Stomach smooth muscle (tissue), 2 donors: ENCODE measurements at regions not wholly inside any gene's neighbourhood (a gene's known extent, or its start where the extent isn't known, plus 50 kb on each side); places are given as distances from the start of the nearest gene placed in this dataset.

Experiments
- H3K27ac ChIP-seq: one replicate; pipeline ENCODE4 v1.7.0; 2013; ENCODE audit warnings: mild to moderate bottlenecking, low read length, inconsistent platforms
- H3K27me3 ChIP-seq, 2 donors: one replicate each; pipeline ENCODE4 v1.7.0; 2013; ENCODE audit warnings: low read length in 2 of 2; ENCODE audit not compliant: insufficient read depth in 2 of 2, control insufficient read depth in 1 of 2
- H3K36me3 ChIP-seq, 2 donors: one replicate each; pipeline ENCODE4 v1.7.0; 2013; ENCODE audit warnings: low read length in 2 of 2; ENCODE audit not compliant: control insufficient read depth in 2 of 2, insufficient read depth in 2 of 2
- H3K4me1 ChIP-seq: one replicate; pipeline ENCODE4 v1.7.0; 2013; ENCODE audit warnings: low read length; ENCODE audit not compliant: control insufficient read depth, insufficient read depth
- H3K4me3 ChIP-seq, 2 donors: one replicate each; pipeline ENCODE4 v1.7.0; 2013; ENCODE audit warnings: low read length in 2 of 2
- H3K9ac ChIP-seq, 2 donors: one replicate each; pipeline ENCODE4 v1.7.0; 2013; ENCODE audit warnings: low read length in 2 of 2, mild to moderate bottlenecking in 1 of 2
- H3K9me3 ChIP-seq, 2 donors: one replicate each; pipeline ENCODE4 v1.7.0; 2013; ENCODE audit warnings: low read length in 2 of 2; ENCODE audit not compliant: control insufficient read depth in 2 of 2
- donor health status: healthy.
- donor health status: Pancreatic carcinoma.

- no peak overlapping the region for H3K9ac ChIP-seq
- no peaks in the 10 kb centered on the region for H3K27me3 ChIP-seq
- no peaks in the 10 kb centered on the region for H3K36me3 ChIP-seq
- peaks cover 16% of the 10 kb centered on the region for H3K4me1 ChIP-seq
- H3K27ac ChIP-seq = no peak overlapping the region
- H3K9me3 ChIP-seq = peaks cover 3 to 5% of the 10 kb centered on the region in 2 donors
- H3K4me3 ChIP-seq = no peak overlapping the region
Measured at GRCh38 chr18:75884728-75885127, 457.2 kb upstream of the SMIM21 start.

GRCh38 chr18:75880925-75881504 lies 453.5 kb upstream of the SMIM21 start:
- no peaks in the 10 kb centered on the region for H3K27me3 ChIP-seq
- no peaks in the 10 kb centered on the region for H3K36me3 ChIP-seq
- H3K27ac ChIP-seq = no peak overlapping the region
- no peak overlapping the region for H3K9ac ChIP-seq
- H3K4me3 ChIP-seq = no peak overlapping the region
- peaks cover 3 to 8% of the 10 kb centered on the region in 2 donors for H3K9me3 ChIP-seq
- H3K4me1 ChIP-seq = peaks cover 11% of the 10 kb centered on the region

GRCh38 chr18:75880266-75880665 lies 452.8 kb upstream of the SMIM21 start:
- Histone ChIP-seq H3K27ac (no peak overlapping the region), H3K36me3 (no peaks in the 10 kb centered on the region), H3K9me3 (peaks cover 3 to 8% of the 10 kb centered on the region in 2 donors), H3K9ac (no peak overlapping the region), H3K4me1 (peaks cover 18% of the 10 kb centered on the region), H3K4me3 (no peak overlapping the region), H3K27me3 (no peaks in the 10 kb centered on the region)

GRCh38 chr18:75879196-75879595 lies 451.7 kb upstream of the SMIM21 start:
- Histone ChIP-seq H3K27me3 (no peaks in the 10 kb centered on the region), H3K36me3 (no peaks in the 10 kb centered on the region), H3K4me3 (no peak overlapping the region), H3K9me3 (peaks cover 3 to 8% of the 10 kb centered on the region in 2 donors), H3K27ac (no peak overlapping the region), H3K4me1 (peaks cover 28% of the 10 kb centered on the region), H3K9ac (no peak overlapping the region)

GRCh38 chr18:75875559-75875958 lies 448.1 kb upstream of the SMIM21 start:
- Histone ChIP-seq H3K27me3 (no peaks in the 10 kb centered on the region), H3K9me3 (peaks cover 0 to 3% of the 10 kb centered on the region in 2 donors), H3K9ac (peak overlapping the region in 1 of 2 donors; percentile 71), H3K4me1 (peaks cover 44% of the 10 kb centered on the region), H3K4me3 (peak overlapping the region in 1 of 2 donors; percentile 62), H3K36me3 (no peaks in the 10 kb centered on the region), H3K27ac (peak overlapping the region; percentile 87)

- peak overlapping the region; percentile 87 for H3K27ac ChIP-seq
- H3K9me3 ChIP-seq = peaks cover 0 to 3% of the 10 kb centered on the region in 2 donors
- H3K27me3 ChIP-seq = no peaks in the 10 kb centered on the region
- H3K4me3 ChIP-seq = peak overlapping the region; percentile 31 to 62
- no peaks in the 10 kb centered on the region for H3K36me3 ChIP-seq
- peaks cover 51% of the 10 kb centered on the region for H3K4me1 ChIP-seq
- peak overlapping the region; percentile 62 to 71 for H3K9ac ChIP-seq
Measured at GRCh38 chr18:75874401-75875089, 447.0 kb upstream of the SMIM21 start.

- Histone ChIP-seq H3K4me1 (peaks cover 51% of the 10 kb centered on the region), H3K9me3 (no peaks in the 10 kb centered on the region), H3K9ac (no peak overlapping the region), H3K36me3 (no peaks in the 10 kb centered on the region), H3K27ac (no peak overlapping the region), H3K4me3 (no peak overlapping the region), H3K27me3 (no peaks in the 10 kb centered on the region)
Measured at GRCh38 chr18:75871596-75871995, 444.1 kb upstream of the SMIM21 start.

GRCh38 chr18:75869162-75869561 lies 441.7 kb upstream of the SMIM21 start:
- peak overlapping the region in 1 of 2 donors; percentile 44 for H3K9ac ChIP-seq
- peaks cover 33% of the 10 kb centered on the region for H3K4me1 ChIP-seq
- no peaks in the 10 kb centered on the region for H3K36me3 ChIP-seq
- H3K27ac ChIP-seq = peak overlapping the region; percentile 85
- H3K9me3 ChIP-seq = peaks cover 0 to 6% of the 10 kb centered on the region in 2 donors
- no peak overlapping the region for H3K4me3 ChIP-seq
- H3K27me3 ChIP-seq = no peaks in the 10 kb centered on the region

- H3K27ac ChIP-seq = peak overlapping the region; percentile 85
Measured at GRCh38 chr18:75868031-75868430, 440.5 kb upstream of the SMIM21 start.

GRCh38 chr18:75865639-75866038 lies 438.1 kb upstream of the SMIM21 start:
- Histone ChIP-seq H3K9me3 (peaks cover 0 to 6% of the 10 kb centered on the region in 2 donors), H3K9ac (no peak overlapping the region), H3K4me1 (peaks cover 13% of the 10 kb centered on the region), H3K27ac (no peak overlapping the region), H3K4me3 (no peak overlapping the region), H3K27me3 (no peaks in the 10 kb centered on the region), H3K36me3 (no peaks in the 10 kb centered on the region)

More at GRCh38 chr18:75868031-75868430, 440.5 kb upstream of the SMIM21 start:
- Histone ChIP-seq H3K27me3 (no peaks in the 10 kb centered on the region), H3K4me3 (no peak overlapping the region), H3K36me3 (no peaks in the 10 kb centered on the region), H3K9ac (no peak overlapping the region), H3K4me1 (peaks cover 26% of the 10 kb centered on the region), H3K9me3 (peaks cover 0 to 6% of the 10 kb centered on the region in 2 donors)

- Histone ChIP-seq H3K27me3 (no peaks in the 10 kb centered on the region), H3K9ac (no peak overlapping the region), H3K4me1 (peaks cover 5% of the 10 kb centered on the region), H3K36me3 (no peaks in the 10 kb centered on the region), H3K27ac (no peak overlapping the region), H3K4me3 (no peak overlapping the region), H3K9me3 (peaks cover 0 to 6% of the 10 kb centered on the region in 2 donors)
Measured at GRCh38 chr18:75864816-75865215, 437.3 kb upstream of the SMIM21 start.
